AML-193 (cell line): ENCODE measurements at regions not wholly inside any gene's neighbourhood (a gene's known extent, or its start where the extent isn't known, plus 50 kb on each side); places are given as distances from the start of the nearest gene placed in this dataset.

Source experiments
- DNase-seq, 2 experiments: peaks; one replicate each; lab custom pipeline; 2025; lab: John Stamatoyannopoulos, UW

- no peak for DNase-seq
Measured at GRCh38 chr18:55780586-55781071, 192.6 kb upstream of the TCF4 start.

GRCh38 chr18:55779691-55780585 lies 191.9 kb upstream of the TCF4 start:
- no peak for DNase-seq

GRCh38 chr18:55778788-55779690 lies 191.0 kb upstream of the TCF4 start:
- peak; percentile 92 to 95 for DNase-seq

DNA sequence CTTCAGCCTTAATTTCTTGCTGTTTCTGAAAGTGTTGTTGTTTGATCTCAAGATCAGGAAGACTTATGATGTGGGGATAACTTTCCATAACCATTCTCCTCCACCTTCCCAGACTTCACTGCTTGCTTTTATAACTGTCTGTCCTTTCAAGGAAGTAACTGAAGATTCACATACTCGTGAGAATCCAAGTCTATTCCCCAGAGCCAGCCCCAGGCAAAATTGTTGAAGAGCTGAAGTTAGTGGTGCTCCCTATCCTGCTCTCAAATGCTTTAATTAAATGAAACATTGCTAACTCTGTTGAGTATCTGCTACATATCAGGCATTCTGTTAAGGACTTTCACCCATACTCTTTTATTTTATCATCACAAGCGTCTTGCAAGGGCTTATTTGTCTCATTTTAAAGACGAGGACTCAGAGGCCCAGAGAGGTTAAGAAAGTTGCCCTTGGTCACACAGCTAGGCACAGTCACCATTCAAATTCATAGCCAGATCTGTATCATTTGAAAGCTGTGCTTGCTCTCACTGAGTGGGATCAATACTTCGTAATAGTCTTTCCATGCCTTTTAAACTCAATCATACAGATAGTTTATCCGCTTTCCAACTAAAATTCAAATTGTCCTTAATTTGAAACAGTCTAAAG lies 189.8 kb upstream of the TCF4 start:
- no peak for DNase-seq

- no peak for DNase-seq
Measured at GRCh38 chr18:55775972-55776371, 188.0 kb upstream of the TCF4 start.

- no peak for DNase-seq
Measured at GRCh38 chr18:55774505-55774904, 186.5 kb upstream of the TCF4 start.

DNA sequence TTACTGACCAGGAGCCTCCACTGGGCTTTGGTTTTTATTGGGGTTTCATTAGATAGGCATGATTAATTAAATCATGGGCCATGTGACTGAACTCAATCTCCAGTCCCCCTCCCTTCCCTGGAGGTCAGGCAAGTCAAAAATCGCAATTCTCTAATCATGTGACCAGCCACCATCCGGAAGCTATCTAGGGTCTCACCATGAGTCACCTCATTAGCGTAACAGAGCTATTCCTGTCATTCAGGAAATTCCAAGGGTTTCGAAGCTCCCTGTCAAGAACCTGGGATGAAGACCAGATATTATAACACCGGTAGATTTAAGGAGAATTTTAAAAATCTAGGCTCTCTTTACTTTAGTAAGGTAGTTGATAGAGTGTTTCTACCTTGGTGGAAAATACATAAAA lies 180.3 kb upstream of the TCF4 start:
- no peak for DNase-seq

DNA sequence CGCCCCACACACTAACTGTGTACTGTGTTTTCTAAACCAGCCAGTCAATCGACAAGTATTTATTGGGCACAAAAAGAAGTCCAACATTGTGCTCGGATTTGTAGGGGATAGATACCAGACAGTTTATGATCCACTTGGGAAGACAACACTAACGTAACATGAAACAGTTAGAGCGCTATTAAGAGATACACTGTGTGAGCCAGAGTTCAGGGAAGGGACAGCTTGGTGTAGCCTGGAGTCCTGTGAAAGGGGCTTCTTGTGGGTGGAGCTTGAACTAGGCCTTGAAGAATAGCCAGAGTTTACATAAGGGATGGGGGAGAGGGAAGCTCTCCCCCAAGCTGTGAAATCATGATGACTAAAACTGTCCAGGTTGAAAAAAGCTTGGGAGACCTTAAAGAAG lies 176.4 kb upstream of the TCF4 start:
- no peak for DNase-seq

- no peak for DNase-seq
Measured at GRCh38 chr18:55763805-55764204, 175.8 kb upstream of the TCF4 start.

- DNase-seq = no peak
Measured at GRCh38 chr18:55763298-55763697, 175.3 kb upstream of the TCF4 start.

- no peak for DNase-seq
Measured at GRCh38 chr18:55762424-55762823, 174.4 kb upstream of the TCF4 start.

DNA sequence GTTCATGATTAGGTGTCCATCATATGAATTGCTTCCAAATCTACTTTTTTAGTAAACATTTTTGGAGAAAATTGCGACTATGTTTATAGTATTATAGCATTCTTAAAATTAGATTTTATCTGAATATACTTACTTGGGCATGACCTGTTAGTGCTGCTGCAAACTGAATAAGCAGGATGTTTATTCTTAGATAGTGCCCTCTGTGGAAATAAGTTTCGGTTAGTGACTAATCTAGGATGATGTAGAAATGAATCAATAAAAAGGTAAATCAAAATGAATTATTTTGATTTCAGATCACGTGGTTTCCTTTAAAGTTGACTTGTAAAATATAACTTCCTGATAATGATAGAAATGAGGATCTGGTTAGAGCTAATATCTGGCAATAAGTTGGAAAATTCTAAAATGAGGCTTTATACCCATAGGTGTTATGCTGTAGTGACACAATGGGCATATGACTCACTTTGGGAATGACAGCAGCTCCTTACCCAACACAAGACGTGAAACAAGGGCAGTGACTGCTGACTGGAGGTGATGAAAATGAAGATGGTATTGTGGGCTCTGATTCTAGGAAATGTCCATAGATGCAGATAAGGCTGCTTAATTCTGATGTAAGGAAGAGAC lies 165.8 kb upstream of the TCF4 start:
- DNase-seq = no peak

DNA sequence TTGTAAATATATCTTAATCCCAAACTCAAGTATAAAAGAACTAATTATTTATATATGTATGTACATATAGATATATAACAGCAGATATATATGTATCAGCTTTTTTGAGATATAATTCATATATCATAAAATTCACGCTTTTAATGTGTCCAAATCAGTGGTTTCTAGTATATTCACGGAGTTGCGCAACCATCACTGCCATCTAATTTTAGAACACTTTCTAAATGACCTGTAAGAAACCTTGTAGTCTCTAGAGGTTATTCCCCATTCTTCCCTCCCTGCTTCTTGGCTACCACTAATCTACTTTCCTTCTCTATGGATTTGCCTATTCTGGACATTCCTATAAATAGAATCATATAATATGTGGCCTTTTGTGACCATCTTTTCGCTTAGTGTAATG lies 163.5 kb upstream of the TCF4 start:
- no peak for DNase-seq

GRCh38 chr18:55748227-55748738 lies 160.3 kb upstream of the TCF4 start:
- DNase-seq = no peak

DNA sequence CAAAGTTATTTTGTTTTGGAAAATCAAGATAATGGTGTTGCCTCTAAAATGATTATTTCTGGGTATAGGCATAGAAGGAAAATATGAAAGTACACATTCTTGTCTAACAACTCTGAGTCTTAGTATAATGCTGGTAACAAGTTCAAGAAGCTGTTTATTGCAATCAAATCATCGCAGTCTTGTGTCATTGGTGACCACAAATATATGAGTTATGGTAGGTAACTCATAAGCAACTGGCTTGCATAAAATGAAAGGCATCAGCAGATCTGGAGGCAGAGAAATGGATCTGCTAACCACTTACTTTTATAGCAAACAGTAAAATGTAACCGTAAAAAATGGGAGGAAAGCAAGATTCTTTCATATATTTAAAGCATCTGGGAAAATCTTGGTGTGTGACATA lies 156.2 kb upstream of the TCF4 start:
- no peak for DNase-seq

GRCh38 chr18:55743736-55744135 lies 155.7 kb upstream of the TCF4 start:
- no peak for DNase-seq

DNA sequence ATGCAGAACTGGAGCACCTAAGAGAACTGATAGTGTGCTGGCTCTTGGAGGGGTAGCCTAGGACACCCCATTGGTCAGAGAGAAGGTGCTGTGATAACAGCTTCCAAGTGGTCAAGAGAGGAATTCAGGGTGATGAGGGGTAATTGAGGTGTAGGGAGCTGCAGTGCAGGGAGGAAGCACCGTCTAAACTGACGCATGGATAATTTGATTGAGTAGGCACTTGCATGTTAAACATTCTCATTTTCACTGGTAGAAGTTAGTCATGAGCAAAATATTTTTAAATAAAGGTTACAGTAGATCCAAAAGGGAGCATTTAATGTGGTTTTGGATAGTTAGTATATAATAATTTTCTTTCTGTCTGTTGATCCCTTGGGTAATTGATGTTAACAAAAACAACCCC lies 155.1 kb upstream of the TCF4 start:
- DNase-seq = no peak

GRCh38 chr18:55739488-55739887 lies 151.5 kb upstream of the TCF4 start:
- no peak for DNase-seq

- DNase-seq = no peak
Measured at GRCh38 chr18:55738483-55739114, 150.6 kb upstream of the TCF4 start.

DNA sequence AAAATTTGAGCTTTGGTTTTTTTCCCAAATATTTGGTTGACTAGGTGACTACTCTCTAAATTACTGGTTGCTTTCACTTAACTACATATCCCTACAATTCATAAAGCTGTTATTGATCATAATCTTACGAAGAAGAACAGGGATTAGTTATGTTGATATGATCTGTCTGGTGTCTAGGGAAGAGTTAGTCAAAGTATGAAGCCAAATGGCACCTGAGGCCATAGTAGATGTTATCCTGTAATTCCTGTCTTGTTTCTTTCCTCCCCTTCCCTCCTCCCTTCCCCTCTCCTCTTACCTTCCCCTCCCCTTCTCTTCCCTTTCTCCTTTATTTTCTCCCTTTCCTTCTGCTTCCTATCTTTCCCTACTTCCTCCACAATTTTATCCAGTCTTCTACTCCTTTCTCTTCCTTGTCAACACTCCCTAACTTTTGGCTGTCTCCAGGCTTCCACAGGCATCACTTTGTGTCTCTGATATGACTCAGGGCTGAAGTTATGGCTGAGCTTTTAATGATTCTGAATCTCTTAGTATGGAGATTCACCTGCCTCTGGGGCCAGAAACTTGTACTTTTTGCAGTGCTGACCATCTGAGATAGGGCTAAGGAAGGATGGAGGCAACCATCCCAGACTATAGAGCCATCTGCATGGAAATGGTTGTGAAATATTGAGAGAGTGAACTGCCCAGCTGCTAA lies 149.9 kb upstream of the TCF4 start:
- DNase-seq = no peak

DNA sequence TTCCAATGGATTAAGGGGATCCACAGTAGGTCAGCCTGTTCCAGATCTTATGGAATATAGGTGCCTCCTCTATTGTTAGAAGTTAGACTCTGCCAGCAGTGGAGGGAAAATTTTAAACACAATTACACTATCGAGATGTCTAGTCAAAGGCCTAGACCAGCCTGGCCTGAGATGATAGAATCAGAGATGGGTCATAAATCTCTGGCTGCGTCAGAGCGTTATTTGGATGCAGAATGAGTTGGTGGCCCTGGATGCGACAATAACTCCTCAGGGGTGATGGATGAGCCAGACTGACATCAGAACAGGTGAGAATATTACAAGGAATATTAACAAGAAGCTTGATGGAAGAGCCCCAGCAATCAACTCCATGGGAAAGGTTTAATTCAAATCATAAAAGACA lies 149.3 kb upstream of the TCF4 start:
- no peak for DNase-seq
